Activated CD4-positive, alpha-beta T cell treated with anti-CD3 and anti-CD28 coated beads, Interleukin-2, amount 50 U/mL, for 16 hours (primary cell): ENCODE measurements at regions not wholly inside any gene's neighbourhood (a gene's known extent, or its start where the extent isn't known, plus 50 kb on each side); places are given as distances from the start of the nearest gene placed in this dataset.

ENCODE experiments used
- DNase-seq: peaks from one replicate; pipeline ENCODE4 v3.0.0-alpha.2; 2020

DNA sequence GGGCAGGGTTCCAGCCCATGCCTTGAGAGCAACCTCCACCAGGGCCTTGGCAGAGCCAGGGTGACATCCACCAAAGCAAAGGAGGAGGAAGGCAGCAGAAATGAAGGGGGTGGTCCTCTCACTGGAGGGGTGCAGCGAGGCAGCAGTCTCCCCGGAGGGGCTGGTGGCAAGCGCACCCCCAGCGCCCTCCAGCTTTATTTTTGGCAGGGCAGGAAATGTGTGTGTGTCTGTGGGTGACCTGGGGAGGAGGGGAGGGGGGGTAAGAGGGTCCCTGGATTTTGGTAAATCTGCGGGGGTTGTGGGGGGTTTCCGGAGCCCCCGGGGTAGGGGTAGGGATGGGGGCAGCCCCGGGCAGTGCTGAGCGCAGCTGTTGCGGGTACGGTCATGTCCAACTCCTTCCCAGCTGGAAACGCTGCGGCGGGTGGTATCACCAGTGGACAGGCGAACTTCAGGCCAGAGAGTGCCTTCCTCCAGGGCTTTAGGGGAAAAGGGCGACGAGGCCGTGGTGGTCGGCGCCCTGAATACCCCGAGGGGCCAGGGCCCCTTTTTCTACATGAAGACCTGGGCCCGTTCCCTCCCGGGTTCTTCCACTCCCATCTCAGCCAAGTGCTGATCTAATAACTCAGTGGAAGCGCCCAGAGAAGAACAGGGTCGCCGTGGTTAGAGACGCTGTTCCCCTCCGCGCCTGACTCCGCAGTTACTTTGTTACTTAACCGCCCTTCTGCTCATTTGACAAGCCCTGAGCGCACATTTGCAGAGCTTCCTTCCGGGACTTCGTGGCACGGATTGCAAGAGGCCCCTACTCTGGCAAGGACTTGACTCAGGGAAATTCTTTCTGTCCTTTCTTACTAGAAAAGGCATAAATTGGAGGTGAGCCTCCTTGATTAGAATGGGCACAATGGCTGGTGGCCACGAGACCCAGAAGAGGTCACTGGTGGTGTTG, 55.2 kb downstream of the FOS start:
- DNase-seq: peak; percentile 63

- DNase-seq: peak; percentile 24
Measured at GRCh38 chr14:75334549-75335051, 56.0 kb downstream of the FOS start.

DNA sequence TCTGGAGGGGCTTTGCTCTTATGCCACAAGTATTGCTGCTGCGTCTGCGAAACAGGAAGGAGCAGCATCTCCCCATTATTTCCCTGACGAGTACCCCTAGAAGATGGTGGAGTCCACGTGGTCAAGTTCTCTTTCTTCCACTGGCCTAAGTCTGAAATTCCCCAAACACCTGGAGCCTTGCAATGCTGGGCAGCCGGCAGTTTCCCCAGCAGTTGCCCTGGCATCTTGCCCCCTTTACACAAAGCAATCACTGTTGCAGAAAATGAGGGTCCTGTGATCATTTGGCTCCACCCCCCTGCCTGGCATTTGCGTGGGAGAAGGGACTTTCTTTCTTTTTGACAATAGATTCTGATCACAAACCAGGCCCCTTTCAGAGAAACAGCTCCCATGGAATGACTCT, 56.9 kb downstream of the FOS start:
- DNase-seq: no peak

GRCh38 chr14:75338398-75338797, 59.8 kb downstream of the FOS start:
- no peak for DNase-seq

- no peak for DNase-seq
Measured at GRCh38 chr14:75339059-75339458, 60.4 kb downstream of the FOS start.

DNA sequence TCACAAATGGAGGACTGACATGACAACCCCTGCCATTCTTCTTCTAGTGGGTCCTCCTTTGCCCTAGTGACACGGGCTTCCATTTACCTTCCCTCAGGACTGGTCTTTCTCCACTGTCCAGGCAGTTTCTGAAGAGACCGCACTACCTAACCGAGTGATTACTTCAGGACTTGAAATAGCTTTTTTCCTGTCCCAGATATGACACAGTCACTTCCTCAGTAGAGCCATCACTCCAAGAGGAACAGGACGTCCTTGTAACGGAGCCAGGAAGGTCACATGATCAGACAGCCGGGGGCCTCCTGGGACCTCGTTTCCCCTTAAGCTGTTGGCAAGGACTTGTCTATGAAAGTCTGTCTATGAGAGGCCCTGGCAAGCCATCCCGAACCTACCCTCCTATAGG, 62.3 kb downstream of the FOS start:
- no peak for DNase-seq

GRCh38 chr14:75341620-75342019, 63.0 kb downstream of the FOS start:
- DNase-seq: no peak

DNA sequence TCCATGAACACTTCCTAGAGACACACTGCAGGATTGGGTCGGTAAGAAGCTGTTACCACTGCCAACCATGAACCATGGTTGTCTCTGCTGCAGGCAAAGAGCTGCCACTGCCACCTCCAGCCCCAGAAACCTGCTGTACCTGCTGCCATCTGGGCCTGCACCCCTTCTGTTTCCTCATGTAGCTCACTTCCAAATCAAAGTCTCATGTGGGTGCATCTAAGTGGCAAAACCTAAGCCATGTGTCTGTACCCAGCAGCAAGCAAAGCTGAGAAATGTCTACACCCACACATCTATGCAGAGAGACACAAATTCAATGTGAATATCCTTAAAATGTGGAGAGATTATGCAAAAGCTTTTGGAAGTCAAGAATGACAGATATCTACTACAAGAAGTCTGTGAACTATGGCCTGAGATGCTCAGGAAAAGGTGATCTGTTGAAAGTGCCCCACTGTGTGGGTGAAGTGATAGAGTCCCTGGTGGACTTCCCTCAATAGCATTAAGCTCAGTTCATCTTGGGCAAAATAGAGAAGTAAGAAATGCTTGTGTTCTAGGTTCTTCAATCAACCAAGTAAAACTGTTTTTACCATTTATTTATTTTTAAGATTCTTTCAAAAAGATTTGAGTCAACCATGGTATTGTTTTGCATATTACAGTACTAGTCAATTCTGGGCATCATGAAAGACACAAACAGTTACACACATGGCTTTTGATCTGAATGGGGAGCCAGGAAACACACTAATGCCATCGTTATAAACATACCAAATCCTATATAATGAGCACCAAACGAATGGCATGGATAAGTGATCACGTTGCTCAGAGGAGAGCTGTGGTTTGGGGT, 64.4 kb downstream of the FOS start:
- DNase-seq: no peak

DNA sequence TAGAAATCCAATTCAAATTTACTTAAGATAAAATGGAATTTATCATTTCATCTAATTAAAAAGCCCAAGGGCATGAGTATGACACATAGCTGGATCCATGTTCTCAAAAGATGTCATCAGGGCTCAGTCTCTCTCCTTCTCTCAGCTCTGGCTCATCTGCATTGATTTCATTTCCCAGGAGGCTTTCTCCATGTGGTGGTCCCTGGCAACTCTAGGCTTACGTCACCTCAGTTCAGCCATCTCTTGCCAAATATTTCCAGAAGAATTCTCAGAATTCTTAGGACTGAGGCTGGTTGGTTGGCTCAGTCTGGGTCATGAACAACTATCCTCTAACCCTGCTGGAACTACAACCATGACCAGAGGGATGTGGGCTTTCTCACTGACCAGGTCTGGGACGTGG, 65.3 kb downstream of the FOS start:
- no peak for DNase-seq

DNA sequence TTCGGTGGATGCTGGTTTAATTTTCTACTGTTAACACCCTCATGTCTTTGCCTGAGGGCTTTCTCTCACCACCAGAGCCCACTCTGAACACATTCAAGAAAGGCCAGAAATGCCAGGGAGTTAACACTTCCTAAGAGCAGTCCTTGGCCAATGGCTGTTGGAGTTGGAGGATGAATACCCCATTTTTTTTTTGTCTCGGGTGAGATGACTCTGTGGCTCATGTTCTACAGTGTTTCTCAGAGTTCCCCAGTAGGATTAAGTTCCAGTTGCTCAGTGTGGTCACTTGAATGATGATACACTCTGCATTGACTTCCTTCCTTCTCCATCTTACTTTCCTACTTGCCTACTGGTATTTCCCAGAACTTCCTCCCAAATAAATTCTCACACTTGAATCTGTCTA, 65.8 kb downstream of the FOS start:
- no peak for DNase-seq

- DNase-seq: no peak
Measured at GRCh38 chr14:75350505-75351060, 72.0 kb downstream of the FOS start.

DNA sequence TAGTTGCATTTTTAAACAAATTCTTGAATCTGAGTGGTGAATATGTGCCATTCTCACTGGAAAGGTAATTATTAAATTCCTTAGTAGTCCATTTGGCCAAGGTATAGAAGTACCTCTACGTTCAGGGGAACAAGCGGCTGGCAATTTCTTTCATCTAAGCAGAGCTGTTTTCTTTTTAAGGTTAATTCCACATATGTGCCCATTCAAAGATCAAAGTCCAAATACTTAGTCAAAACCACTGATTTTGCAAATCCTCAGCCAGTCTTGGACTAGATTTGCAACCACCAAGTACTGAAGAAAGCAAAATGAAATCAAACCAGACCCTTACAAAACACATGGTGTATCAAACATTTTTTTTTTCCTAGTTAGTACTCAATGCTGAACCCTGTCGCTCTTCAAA, 68.7 kb upstream of the JDP2 start:
- DNase-seq: no peak

DNA sequence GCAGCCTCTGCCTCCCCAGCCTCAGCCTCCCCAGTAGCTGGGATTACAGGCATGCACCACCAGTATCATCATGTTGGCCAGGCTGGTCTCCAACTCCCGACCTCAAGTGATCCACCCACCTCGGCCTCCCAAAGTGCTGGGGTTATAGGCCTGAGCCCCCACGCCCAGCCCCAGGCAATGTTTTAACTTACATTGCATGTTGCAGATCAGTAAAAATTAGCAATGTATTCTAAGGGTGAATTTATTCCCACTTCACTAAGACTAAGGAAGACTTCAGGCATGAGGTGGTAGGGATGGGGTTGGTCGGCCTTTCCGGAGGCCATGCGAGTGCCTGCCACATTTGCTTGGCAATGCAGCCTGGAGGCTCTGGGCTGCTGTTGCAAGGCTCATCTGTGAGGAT, 66.8 kb upstream of the JDP2 start:
- no peak for DNase-seq

GRCh38 chr14:75361751-75362433, 65.9 kb upstream of the JDP2 start:
- no peak for DNase-seq

- DNase-seq: no peak
Measured at GRCh38 chr14:75363130-75363529, 64.7 kb upstream of the JDP2 start.

- DNase-seq: no peak
Measured at GRCh38 chr14:75363570-75364227, 64.1 kb upstream of the JDP2 start.

DNA sequence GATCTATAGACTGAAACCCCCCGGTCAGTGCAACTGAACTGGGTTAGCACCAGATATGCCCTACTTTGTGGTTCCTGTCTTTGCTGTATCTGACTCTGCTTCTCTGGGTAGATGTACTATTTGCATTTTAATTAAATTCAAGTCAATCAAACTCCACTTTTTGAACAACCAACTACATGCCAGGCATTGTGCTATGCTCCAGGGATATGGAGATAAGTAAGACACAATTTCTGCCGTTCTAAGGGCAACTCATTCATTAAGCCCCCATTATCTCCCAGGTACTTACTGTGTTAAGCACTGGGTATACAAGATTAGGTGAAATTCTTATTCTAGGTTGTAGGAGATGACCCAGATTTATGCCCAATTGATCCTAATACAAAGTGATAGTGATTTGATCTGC, 62.7 kb upstream of the JDP2 start:
- no peak for DNase-seq

- no peak for DNase-seq
Measured at GRCh38 chr14:75366963-75367362, 60.9 kb upstream of the JDP2 start.

DNA sequence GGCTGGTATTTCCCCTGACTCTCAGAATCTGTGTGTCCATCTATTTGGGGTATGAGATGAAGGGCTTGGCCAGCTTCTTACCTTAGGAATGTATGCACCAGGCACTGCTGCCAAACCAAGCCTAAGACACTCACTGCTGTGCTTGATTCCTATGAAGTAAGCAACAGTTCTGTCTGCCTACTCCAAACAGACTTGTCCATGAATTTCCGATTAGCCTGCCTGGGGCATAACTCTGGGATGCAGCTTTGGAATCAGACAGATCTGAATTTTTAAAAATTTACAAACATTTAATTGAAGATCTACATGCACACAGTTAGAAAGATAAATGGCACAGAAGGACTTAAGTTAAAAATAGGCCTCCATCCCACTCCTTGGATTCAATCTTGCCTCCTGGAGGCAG, 59.5 kb upstream of the JDP2 start:
- no peak for DNase-seq

DNA sequence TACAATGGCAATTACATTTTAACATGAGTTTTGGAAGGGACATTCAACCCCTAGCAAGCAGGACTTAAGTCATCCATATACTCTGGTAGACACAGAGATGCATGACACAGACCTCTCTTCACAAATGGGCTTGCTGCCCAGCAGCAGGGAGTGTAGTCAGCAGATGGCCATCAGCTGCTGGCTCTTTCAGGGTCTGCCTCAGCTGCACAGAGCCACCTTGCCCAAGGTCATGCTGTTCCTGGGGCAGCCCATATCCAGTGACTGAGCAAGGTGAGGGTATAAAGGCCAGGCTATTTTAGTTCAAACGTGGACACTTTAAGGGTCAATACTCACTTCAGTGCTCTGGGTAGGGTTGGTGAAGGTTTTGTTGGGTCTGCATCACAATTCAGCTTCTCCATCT, 58.3 kb upstream of the JDP2 start:
- DNase-seq: no peak

DNA sequence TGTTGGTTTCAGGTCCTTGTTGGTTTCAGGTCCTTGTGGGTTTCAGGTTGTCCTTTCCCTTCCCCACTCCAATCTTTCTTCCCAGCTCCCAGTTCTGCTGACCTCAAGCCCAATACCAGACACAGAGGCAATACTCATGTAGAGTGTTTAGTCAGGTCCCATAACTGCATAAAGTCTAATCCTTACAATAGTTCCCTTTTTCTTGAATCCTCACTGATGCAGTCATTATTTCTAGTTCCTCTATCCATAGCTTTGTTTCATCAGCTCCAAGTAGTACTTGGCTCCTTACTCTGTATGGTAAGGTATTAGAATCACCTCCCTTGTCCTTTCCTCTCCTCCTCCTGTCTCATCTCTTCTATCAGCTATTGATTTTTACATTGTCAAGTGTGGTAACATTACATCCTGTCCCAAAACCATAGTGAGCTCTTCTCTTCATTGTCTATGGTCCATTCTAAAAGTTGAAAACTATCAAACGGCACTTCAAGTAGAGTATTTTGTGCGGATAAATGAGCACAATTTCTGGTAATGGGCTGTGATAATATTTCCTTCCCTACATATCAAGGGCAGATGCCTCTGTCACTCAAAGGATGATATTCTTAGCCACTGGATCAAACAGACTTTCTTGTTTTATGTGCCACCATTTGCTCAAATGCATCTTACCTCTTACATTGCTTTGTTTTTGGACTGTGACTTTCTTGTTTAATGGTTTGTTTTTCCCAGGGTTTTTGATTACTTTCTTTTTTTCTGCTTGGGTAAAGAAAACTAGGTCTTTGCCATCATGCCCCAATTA, 57.2 kb upstream of the JDP2 start:
- DNase-seq: no peak

GRCh38 chr14:75371297-75371696, 56.5 kb upstream of the JDP2 start:
- no peak for DNase-seq
